Activated CD8-positive, alpha-beta memory T cell treated with anti-CD3 and anti-CD28 coated beads for 48 hours (primary cell): ENCODE measurements at regions not wholly inside any gene's neighbourhood (a gene's known extent, or its start where the extent isn't known, plus 50 kb on each side); places are given as distances from the start of the nearest gene placed in this dataset.
"Not testable (repeated sequence)": the region's sequence is repeated elsewhere in the genome, so short reads cannot be mapped to it uniquely, and the experiment has no call there.

Source experiments
- DNase-seq, 3 experiments: peaks; one replicate each; pipeline ENCODE4 v3.0.0-alpha.2; 2020; ENCODE audit warnings: low read depth in 2 of 3, low spot score in 2 of 3

- DNase-seq, result no peak
Observed at GRCh38 chr10:25707976-25708671, 225.9 kb upstream of the MYO3A start.

- DNase-seq, result no peak
Observed at GRCh38 chr10:25713894-25714240, 220.2 kb upstream of the MYO3A start.

GRCh38 chr10:25724241-25724640, 209.8 kb upstream of the MYO3A start:
- no peak for DNase-seq

GRCh38 chr10:25725917-25726716, 207.9 kb upstream of the MYO3A start:
- DNase-seq, result no peak

- DNase-seq, result no peak
Observed at GRCh38 chr10:25738776-25739175, 195.3 kb upstream of the MYO3A start.

GRCh38 chr10:25743832-25744231, 190.2 kb upstream of the MYO3A start:
- no peak for DNase-seq

GRCh38 chr10:25744574-25744973, 189.5 kb upstream of the MYO3A start:
- DNase-seq, result no peak

GRCh38 chr10:25745976-25746375, 188.1 kb upstream of the MYO3A start:
- no peak for DNase-seq

GRCh38 chr10:25747084-25747483, 186.9 kb upstream of the MYO3A start:
- no peak for DNase-seq

- DNase-seq, result no peak
Observed at GRCh38 chr10:25748509-25748908, 185.5 kb upstream of the MYO3A start.

GRCh38 chr10:25753776-25754175, 180.3 kb upstream of the MYO3A start:
- DNase-seq, result no peak

GRCh38 chr10:25755874-25756273, 178.2 kb upstream of the MYO3A start:
- DNase-seq, result not testable (repeated sequence)

- no peak for DNase-seq
Observed at GRCh38 chr10:25756784-25757183, 177.2 kb upstream of the MYO3A start.

- DNase-seq, result no peak
Observed at GRCh38 chr10:25758041-25758457, 176.0 kb upstream of the MYO3A start.

- no peak for DNase-seq
Observed at GRCh38 chr10:25758511-25758910, 175.5 kb upstream of the MYO3A start.

- DNase-seq, result no peak
Observed at GRCh38 chr10:25761937-25762336, 172.1 kb upstream of the MYO3A start.

- no peak for DNase-seq
Observed at GRCh38 chr10:25766213-25766612, 167.8 kb upstream of the MYO3A start.

- no peak for DNase-seq
Observed at GRCh38 chr10:25766687-25767221, 167.3 kb upstream of the MYO3A start.

GRCh38 chr10:25768167-25768566, 165.9 kb upstream of the MYO3A start:
- DNase-seq, result no peak

GRCh38 chr10:25778646-25779045, 155.4 kb upstream of the MYO3A start:
- DNase-seq, result no peak

- DNase-seq, result no peak
Observed at GRCh38 chr10:25786161-25786560, 147.9 kb upstream of the MYO3A start.

- no peak for DNase-seq
Observed at GRCh38 chr10:25786899-25787298, 147.1 kb upstream of the MYO3A start.
